ENCODE measurements at regions not wholly inside any gene's neighbourhood (a gene's known extent, or its start where the extent isn't known, plus 50 kb on each side); places are given as distances from the start of the nearest gene placed in this dataset.

- no peaks in the 10 kb centered on the region for H3K36me3 ChIP-seq
- no peaks in the 10 kb centered on the region for H3K4me1 ChIP-seq
- DNase-seq, result no peak
- no peak for ATAC-seq
- H3K27ac ChIP-seq, result no peak overlapping the region
- H3K4me3 ChIP-seq, result no peak overlapping the region
- H3K27me3 ChIP-seq, result no peaks in the 10 kb centered on the region
- no peaks in the 10 kb centered on the region for H3K9me3 ChIP-seq
- no peak for TF ChIP-seq CTCF (IDR thresholded peaks at IDR 0.05)
- intact Hi-C loops (cut with DNase I), result no loop called here
Measured at GRCh38 chr6:163916315-163917081, 502.0 kb downstream of the QKI start.

GRCh38 chr6:163915131-163915530 lies 500.6 kb downstream of the QKI start:
- no peak for ATAC-seq
- Histone ChIP-seq H3K9me3 (no peaks in the 10 kb centered on the region), H3K27me3 (no peaks in the 10 kb centered on the region), H3K4me1 (no peaks in the 10 kb centered on the region), H3K36me3 (no peaks in the 10 kb centered on the region), H3K27ac (no peak overlapping the region), H3K4me3 (no peak overlapping the region)
- intact Hi-C loops (cut with DNase I), result no loop called here
- no peak for TF ChIP-seq CTCF (IDR thresholded peaks at IDR 0.05)
- DNase-seq, result no peak

- Histone ChIP-seq H3K9me3 (no peaks in the 10 kb centered on the region), H3K4me3 (no peak overlapping the region), H3K4me1 (no peaks in the 10 kb centered on the region), H3K27me3 (no peaks in the 10 kb centered on the region), H3K27ac (no peak overlapping the region), H3K36me3 (no peaks in the 10 kb centered on the region)
- intact Hi-C loops (cut with DNase I), result no loop called here
- no peak for DNase-seq
- TF ChIP-seq CTCF (IDR thresholded peaks at IDR 0.05), result no peak
- ATAC-seq, result no peak
Measured at GRCh38 chr6:163913045-163913444, 498.5 kb downstream of the QKI start.

GRCh38 chr6:163906006-163906710 lies 491.6 kb downstream of the QKI start:
- Histone ChIP-seq H3K36me3 (no peaks in the 10 kb centered on the region), H3K27me3 (no peaks in the 10 kb centered on the region), H3K4me1 (no peaks in the 10 kb centered on the region), H3K4me3 (no peak overlapping the region), H3K9me3 (no peaks in the 10 kb centered on the region), H3K27ac (no peak overlapping the region)
- ATAC-seq (no peak), DNase-seq (no peak)
- no peak for TF ChIP-seq CTCF (IDR thresholded peaks at IDR 0.05)
- intact Hi-C loops (cut with DNase I), result no loop called here

GRCh38 chr6:163904186-163904585 lies 489.7 kb downstream of the QKI start:
- no peak for TF ChIP-seq CTCF (IDR thresholded peaks at IDR 0.05)
- no peaks in the 10 kb centered on the region for H3K27me3 ChIP-seq
- no peak overlapping the region for H3K4me3 ChIP-seq
- no peaks in the 10 kb centered on the region for H3K9me3 ChIP-seq
- intact Hi-C loops (cut with DNase I), result no loop called here
- no peak overlapping the region for H3K27ac ChIP-seq
- no peak for DNase-seq
- H3K36me3 ChIP-seq, result no peaks in the 10 kb centered on the region
- no peak for ATAC-seq
- no peaks in the 10 kb centered on the region for H3K4me1 ChIP-seq
